ENCODE measurements at regions not wholly inside any gene's neighbourhood (a gene's known extent, or its start where the extent isn't known, plus 50 kb on each side); places are given as distances from the start of the nearest gene placed in this dataset.

DNA sequence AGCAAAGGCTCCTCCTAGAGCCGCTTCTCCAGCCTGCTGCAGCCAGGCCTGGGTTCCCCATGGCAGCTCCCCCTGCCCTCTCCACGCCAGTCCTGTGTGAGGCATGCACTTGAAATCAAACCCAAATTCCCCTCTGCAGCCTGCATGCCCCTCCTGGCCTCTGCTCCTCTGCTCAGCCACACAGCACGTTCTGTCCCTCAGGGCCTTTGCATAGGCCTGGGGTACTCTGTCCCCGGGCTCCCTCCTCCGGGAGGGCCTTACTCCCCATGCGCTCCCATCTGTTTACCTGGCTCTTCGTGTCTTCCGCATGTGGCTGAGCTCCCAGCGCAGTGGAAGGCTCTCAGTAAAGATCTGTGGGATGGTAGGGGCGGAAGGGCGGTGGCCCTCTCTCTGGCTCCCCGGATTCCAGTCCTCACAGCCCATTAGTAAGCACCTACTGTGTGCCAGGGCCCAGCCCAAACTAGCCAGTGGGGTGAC, 203.5 kb upstream of the IER5L start:
- no peak for DNase-seq (ENCODE audit: low read depth)
- no peak for TF ChIP-seq CTCF (conservative IDR thresholded peaks at IDR 0.05; ENCODE audit: control insufficient read depth, insufficient read depth, low read depth, low read length)
- no peak overlapping the region for H3K4me3 ChIP-seq (ENCODE audit: control insufficient read depth, low read depth, low read length)

DNA sequence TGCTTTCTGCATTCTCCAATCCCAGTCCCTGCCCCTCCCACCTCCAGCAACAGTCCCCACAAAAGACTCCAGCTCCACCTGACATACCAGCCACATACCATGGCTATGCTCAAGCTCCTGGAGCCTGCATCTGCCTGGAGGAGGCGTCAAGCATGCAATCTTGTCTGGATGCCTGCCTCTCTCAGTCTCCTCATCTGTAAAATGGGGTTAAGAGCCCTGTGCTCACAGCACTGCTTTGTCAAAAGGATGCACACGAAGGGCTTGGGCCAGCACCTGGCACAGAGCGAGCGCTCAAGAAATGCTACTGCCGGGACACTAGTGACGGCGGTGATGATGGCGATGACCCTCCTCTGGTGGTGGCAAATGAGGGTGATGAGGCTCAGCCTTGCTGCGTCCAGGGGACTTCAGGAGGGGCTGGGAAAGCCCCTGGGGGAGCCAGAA, 202.9 kb upstream of the IER5L start:
- TF ChIP-seq CTCF (conservative IDR thresholded peaks at IDR 0.05; ENCODE audit: control insufficient read depth, insufficient read depth, low read depth, low read length) = no peak
- no peak overlapping the region for H3K4me3 ChIP-seq (ENCODE audit: control insufficient read depth, low read depth, low read length)
- DNase-seq (ENCODE audit: low read depth) = no peak

DNA sequence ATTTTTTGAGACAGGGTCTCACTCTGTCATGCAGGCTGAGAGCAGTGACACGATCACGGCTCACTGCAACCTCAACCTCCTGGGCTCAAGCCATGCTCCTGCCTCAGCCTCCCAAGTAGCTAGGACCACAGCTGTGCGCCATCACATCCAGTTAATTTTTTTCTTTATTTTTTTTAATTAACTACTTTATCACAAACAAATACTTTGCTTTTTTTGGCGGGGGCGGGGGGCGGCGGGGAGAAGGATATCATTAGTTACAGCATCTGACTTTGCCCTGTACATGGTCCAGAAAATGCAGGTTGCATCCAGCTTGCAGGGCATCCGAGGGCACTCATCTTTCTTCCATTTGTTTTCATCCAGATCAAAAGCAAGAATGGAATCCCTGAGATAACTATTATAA, 201.8 kb upstream of the IER5L start:
- no peak for DNase-seq (ENCODE audit: low read depth)

DNA sequence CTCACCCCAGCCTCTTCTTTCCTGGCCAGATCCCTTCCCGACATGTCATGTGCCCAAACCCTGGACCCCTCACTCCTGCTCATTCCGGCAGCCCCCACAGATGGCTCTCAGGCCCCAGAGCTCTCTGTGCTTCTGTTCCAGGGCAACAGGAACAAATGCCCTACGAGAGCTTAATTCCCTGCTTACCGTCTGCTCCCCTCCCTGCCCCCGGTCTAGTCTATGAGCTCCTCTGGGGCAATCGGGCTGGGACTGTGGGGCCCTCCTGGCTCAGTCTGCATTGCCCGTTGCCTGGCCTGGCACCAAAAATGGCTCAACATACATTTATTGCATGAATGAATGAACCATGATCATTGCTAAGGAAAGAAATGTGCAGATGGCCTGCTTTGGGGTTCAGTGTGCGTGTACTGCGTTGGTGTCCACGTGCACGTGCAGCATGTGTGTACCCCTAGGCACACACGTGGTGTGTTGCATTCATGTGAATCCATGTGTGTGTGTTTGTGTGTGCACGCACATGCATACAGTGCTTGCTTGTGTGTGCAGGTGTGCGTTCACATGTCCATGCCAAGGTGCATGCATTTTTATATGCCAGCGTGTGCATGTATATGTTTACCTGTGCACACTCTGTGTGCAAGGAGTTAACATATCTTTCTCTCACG, 201.2 kb upstream of the IER5L start:
- DNase-seq (ENCODE audit: low read depth) = no peak
- TF ChIP-seq CTCF (conservative IDR thresholded peaks at IDR 0.05; ENCODE audit: control insufficient read depth, insufficient read depth, low read depth, low read length) = no peak
- H3K4me3 ChIP-seq (ENCODE audit: control insufficient read depth, low read depth, low read length) = no peak overlapping the region

More for the DNA sequence above, 201.8 kb upstream of the IER5L start:
- H3K4me3 ChIP-seq (ENCODE audit: control insufficient read depth, low read depth, low read length) = no peak overlapping the region
- no peak for TF ChIP-seq CTCF (conservative IDR thresholded peaks at IDR 0.05; ENCODE audit: control insufficient read depth, insufficient read depth, low read depth, low read length)

DNA sequence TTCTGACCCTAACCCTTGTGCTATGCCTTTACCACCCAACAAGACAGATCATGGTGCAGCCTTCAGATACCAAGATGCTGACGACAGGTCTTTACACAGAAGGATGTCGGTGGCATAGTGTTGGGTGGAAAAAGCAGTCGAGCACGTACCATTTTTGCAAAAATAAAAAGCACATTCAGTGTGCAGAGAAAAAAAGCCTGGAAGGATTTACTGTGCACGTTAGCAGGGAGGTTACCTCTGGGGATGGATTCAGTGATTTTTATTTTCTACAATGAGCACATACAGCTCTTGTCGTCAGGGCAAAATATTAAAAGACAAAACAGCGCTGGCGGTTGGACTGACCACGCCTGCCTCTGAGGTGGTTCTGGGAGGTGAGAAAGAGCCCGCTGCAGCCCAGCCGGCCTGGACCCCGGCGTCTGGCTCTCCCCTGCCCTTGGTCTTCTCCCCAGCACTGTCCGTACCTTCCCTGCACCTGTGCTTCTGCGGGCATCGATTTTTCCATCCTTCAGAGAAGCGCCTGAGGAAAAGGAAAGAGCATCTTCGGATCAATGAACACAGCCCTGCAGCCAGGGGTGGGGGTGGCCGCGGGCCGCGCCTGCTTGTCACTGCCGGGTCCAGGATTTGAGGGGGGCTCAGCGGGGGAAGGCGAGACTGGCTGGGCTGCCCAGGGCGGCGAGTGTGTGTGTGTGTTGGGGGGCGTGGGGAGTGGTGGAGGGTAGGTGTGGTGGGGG, 200.0 kb upstream of the IER5L start:
- TF ChIP-seq CTCF (conservative IDR thresholded peaks at IDR 0.05; ENCODE audit: control insufficient read depth, insufficient read depth, low read depth, low read length) = no peak
- H3K4me3 ChIP-seq (ENCODE audit: control insufficient read depth, low read depth, low read length) = no peak overlapping the region

GRCh38 chr9:129377181-129377580, 199.1 kb upstream of the IER5L start:
- DNase-seq (ENCODE audit: low read depth) = no peak
- no peak for TF ChIP-seq CTCF (conservative IDR thresholded peaks at IDR 0.05; ENCODE audit: control insufficient read depth, insufficient read depth, low read depth, low read length)
- H3K4me3 ChIP-seq (ENCODE audit: control insufficient read depth, low read depth, low read length) = no peak overlapping the region

More for the DNA sequence above, 200.0 kb upstream of the IER5L start:
- DNase-seq (ENCODE audit: low read depth) = no peak

Measured in fibroblast of mammary gland (primary cell).